HEK293 (cell line): ENCODE measurements at regions not wholly inside any gene's neighbourhood (a gene's known extent, or its start where the extent isn't known, plus 50 kb on each side); places are given as distances from the start of the nearest gene placed in this dataset.

Source experiments
- SETDB1 ChIP-seq: IDR thresholded peaks from one replicate; pipeline ENCODE4 v1.6.1; 2017; ENCODE audit warnings: mild to moderate bottlenecking, low read length, moderate library complexity, mixed read lengths; ENCODE audit not compliant: insufficient read length
- ZNF274 ChIP-seq, 2 experiments: fragments of 200-500 bp in 1 of 2; fragments of 450-650 bp in 1 of 2; sonication (Bioruptor generic) in 1 of 2; formaldehyde crosslinking in 1 of 2; IDR thresholded peaks; 2 replicates each; pipeline versions ENCODE4 v1.5.1 to v1.6.1; 2014 to 2016; ENCODE audit warnings: borderline replicate concordance in 1 of 2, inconsistent platforms in 1 of 2, low read length in 1 of 2, missing biosample characterization in 1 of 2, missing genetic modification characterization in 1 of 2
- TF ChIP-seq, protein P1 (sequence below): fragments of 450-650 bp; formaldehyde crosslinking; IDR thresholded peaks from 2 replicates; pipeline ENCODE4 v1.5.1; 2016; ENCODE audit warnings: missing biosample characterization, missing genetic modification characterization

- TF ChIP-seq ZNF274 (IDR thresholded peaks at IDR 0.05; ENCODE audit: low read length) (no peak), ZNF274 (tag by site-specific recombination; IDR thresholded peaks at IDR 0.05; ENCODE audit: borderline replicate concordance) (no peak), SETDB1 (no peak)
- TF ChIP-seq, protein P1, sequence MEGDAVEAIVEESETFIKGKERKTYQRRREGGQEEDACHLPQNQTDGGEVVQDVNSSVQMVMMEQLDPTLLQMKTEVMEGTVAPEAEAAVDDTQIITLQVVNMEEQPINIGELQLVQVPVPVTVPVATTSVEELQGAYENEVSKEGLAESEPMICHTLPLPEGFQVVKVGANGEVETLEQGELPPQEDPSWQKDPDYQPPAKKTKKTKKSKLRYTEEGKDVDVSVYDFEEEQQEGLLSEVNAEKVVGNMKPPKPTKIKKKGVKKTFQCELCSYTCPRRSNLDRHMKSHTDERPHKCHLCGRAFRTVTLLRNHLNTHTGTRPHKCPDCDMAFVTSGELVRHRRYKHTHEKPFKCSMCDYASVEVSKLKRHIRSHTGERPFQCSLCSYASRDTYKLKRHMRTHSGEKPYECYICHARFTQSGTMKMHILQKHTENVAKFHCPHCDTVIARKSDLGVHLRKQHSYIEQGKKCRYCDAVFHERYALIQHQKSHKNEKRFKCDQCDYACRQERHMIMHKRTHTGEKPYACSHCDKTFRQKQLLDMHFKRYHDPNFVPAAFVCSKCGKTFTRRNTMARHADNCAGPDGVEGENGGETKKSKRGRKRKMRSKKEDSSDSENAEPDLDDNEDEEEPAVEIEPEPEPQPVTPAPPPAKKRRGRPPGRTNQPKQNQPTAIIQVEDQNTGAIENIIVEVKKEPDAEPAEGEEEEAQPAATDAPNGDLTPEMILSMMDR (tag by site-specific recombination) = no peak
Measured at GRCh38 chr17:71935341-71935740, 185.5 kb upstream of the SOX9 start.
